Activated gamma-delta T cell treated with anti-CD3 and anti-CD28 coated beads, Interleukin-2, amount 50 U/mL, for 16 hours (primary cell): ENCODE measurements at regions not wholly inside any gene's neighbourhood (a gene's known extent, or its start where the extent isn't known, plus 50 kb on each side); places are given as distances from the start of the nearest gene placed in this dataset.
"Not testable (repeated sequence)": the region's sequence is repeated elsewhere in the genome, so short reads cannot be mapped to it uniquely, and the experiment has no call there.

Experiments used
- DNase-seq: peaks from one replicate; pipeline ENCODE4 v3.0.0-alpha.2; 2020; ENCODE audit warnings: low read depth

DNA sequence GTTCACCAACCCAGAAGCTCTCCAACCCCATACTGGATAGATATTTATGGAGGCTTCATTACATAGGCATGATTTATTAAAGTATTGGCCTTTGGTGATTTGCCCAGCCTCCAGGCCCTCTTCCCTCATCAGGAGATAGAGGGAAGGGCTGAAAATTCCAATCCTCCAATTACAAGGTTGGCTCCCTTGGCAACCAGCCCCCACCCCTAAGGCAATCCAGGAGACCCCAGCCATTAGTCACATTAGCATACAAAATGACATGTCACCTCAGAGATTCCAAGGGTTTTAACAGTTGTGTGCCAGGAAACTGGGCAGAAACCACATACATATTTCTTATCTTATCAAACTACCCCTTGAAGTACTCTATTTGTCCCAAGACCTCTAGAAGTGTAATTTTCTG is 210.0 kb downstream of the HINT1 start:
- DNase-seq: no peak

DNA sequence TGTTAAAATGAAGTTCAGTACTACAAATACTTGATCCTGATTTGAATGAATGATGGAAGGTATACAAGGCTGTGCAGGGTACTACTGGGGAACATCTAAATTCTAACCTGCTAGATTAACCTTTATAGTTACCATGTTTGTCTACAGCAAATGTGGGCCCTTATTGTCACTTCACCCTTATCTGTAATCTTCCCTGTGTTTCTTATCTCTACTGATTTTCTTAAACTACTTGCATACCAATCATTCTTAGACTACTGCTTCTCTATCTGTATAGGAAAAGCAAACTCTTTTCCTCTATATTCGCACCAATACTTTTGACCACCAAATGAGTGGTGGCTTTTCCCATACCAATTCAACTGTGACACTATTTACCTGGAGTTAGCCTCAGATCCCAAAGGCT is 210.7 kb downstream of the HINT1 start:
- DNase-seq: no peak

DNA sequence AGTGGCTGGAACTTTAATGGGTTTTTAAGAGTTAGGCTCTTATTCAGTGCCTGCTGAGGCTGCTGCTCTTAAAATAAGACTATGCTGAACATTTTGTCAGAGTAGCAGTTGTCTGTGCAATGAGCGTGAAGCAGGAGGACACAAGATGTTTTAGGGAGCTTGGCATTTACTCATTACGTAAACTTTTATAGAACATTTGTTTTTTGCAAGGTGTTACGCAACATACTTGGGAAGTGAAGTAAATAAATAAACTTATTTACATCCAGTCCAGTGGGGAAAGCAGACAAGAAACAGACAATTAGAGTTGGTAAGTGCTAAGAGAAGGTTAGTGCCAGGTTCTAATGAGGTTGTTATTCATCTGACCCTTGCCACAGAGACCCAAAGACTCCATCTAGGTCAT is 226.0 kb downstream of the HINT1 start:
- DNase-seq: no peak

DNA sequence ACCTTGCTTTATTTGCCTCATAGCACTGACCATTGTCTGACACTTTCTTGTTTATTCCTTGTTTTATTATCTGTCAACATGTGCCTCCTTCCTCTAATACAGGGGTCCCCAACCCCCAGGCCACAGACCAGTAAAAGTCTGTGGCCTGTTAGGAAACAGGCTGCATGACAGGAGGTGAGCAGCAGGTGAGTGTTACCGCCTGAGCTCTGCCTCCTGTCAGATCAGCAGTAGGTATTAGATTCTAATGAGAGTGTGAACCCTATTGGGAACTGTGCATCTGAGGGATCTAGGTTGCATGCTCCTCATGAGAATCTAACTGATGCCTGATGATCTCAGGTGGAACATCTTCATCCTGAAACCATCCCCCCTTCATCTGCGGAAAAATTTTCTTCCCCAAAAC is 228.0 kb downstream of the HINT1 start:
- no peak for DNase-seq

DNA sequence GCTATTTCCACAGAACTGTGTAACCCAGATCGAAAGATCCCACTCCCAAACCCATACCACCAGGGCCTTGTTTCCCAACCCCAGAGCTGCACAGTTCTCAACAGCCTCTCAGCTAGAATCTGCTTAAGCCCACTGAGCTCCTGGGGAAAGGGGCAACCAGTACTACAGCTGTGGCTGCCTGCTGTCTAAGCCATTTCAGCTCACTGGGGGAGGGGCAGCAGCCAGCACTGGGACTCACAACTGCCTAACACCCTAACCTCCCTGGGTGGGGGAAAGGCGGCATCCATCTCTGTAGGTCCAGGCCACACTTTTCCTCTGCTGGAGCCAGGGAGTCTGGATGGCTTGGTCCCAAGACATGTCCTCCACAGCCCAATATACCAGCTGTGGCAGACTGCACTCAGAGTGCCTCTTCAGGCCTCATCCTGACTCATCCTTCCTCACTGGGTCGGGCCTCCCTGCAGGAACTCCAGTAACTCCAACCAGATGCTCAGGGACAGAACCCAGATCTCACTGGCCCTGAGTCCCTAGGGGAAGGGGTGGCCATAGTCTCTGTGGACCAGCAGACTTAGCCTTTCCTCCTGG is 241.4 kb downstream of the HINT1 start:
- DNase-seq: no peak

DNA sequence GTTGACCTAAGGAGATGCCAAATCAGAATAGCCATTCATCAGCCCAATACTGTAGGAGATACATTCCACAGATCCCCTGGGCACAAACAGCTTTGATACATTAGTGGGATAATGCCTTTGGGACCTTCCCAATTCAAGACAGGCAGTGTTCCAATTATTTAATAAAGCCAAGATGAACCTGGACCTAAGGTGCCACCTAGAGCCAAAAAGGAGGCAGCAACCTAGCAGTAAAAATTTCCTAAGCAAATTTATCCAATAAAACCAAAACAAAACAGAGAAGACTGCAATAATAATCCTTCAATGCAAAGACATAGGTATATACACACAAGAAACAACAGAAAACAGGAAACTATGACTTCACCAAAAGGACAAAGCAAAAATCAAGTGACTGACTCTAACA is 253.0 kb downstream of the HINT1 start:
- DNase-seq: no peak

DNA sequence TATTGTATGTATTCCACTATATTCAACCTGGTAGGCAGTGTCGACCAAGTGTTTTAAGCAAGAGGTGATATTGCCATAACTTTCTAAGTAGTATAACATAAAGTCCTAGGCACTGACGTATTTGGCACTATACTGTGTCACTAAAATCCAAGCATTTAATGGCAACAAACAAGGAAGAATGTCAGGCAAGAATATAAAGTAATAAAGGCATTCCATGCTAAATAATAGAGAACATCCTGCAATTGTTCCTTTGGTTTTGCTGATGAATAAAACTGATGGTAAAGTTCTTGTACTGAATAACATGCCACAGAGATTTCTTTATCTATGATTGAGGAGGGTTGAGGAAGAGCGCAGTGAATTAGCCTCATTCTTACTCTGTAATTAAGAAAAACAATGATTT is 256.9 kb downstream of the HINT1 start:
- no peak for DNase-seq

DNA sequence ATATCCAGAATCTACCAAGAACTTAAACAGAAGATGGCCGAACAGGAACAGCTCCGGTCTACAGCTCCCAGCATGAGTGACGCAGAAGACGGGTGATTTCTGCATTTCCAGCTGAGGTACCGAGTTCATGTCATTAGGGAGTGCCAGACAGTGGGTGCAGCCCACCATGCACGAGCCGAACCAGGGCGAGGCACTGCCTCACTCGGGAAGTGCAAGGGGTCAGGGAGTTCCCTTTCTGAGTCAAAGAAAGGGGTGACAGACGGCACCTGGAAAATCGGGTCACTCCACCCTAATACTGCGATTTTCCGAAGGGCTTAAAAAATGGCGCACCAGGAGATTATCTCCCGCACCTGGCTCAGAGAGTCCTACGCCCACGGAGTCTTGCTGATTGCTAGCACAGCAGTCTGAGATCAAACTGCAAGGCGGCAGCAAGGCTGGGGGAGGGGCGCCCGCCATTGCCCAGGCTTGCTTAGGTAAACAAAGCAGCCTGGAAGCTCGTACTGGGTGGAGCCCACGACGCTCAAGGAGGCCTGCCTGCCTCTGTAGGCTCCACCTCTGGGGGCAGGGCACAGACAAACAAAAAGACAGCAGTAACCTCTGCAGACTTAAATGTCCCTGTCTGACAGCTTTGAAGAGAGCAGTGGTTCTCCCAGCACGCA is 267.4 kb downstream of the HINT1 start:
- not testable (repeated sequence) for DNase-seq

DNA sequence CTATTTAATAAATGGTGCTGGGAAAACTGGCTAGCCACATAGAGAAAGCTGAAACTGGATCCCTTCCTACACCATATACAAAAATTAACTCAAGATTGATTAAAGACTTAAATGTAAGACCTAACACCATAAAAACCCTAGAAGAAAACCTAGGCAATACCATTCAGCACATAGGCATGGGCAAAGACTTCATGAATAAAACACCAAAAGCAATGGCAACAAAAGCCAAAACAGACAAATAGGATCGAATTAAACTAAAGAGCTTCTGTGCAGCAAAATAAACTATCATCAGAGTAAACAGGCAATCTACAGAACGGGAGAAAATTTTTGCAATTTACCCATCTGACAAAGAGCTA is 267.9 kb downstream of the HINT1 start:
- DNase-seq: not testable (repeated sequence)

DNA sequence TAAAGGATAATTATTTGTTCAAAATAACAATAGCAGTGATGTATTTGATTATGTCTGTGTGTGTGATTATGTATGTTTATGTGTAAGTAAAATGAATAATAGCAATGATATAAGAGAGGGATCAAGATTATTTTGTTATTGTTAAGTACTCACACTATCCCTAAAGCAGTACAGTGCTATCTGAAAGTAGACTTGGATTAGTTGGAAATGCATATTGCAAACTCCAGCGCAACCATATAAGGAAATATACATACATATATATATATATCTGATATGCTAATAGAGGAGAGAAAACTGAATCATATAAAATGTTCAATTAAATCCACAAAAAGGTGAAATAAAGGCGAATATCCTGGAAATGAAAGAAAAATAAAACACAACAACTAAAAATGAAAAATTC is 268.4 kb downstream of the HINT1 start:
- DNase-seq: no peak

DNA sequence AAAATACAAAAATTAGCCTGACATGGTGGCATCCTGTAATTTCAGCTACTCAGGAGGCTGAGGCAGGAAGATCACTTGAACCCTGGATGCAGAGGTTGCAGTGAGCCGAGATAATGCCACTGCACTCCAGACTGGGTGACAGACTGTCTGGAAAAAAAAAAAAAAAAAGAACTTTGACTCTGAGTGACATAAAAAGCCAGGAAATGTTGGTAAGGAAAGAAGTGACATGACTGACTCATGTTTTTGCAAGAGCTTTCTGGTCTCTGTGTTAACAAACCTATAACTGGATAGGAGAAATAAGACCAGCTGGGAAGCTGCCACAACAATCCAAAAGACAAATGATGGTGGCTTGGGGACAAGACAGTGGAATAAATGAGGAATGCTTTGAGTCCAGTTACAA is 272.1 kb downstream of the HINT1 start:
- no peak for DNase-seq

DNA sequence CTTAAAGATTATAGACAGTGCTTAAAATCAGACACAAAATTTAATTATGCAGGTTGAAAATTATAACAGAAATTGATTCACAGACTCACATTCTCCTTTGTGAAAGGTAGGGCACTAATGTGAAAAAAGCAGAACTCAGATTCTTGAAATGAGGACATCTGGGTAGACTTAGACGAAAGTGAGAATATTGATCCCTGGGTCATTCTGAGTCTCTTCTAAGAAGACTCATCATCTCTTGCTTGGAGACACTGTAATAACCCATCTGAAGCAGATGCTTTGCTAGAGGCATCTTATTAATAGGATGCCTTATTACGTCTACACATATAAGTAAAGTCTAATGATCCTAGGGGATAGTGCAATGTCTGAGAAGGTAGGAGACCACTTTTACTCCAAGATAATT is 274.4 kb downstream of the HINT1 start:
- DNase-seq: no peak

DNA sequence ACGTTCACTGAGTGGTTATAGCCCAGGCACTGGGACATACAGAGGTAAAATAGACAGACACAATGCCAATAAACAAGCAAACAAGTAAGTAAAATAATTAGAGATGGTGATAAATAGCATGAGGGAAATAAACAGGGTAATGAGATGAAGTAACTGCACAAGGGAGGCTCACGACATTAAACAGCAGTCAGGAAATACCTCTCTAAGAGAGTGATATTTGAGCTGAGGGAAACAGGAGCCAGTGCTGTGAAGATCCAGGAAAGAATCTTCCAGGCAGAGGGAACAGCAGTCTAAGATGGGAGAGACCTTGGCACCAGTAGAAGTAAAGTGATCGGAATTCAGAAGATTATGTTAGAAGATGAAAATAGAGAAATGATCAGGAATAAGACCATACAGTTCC is 279.4 kb downstream of the HINT1 start:
- DNase-seq: no peak

DNA sequence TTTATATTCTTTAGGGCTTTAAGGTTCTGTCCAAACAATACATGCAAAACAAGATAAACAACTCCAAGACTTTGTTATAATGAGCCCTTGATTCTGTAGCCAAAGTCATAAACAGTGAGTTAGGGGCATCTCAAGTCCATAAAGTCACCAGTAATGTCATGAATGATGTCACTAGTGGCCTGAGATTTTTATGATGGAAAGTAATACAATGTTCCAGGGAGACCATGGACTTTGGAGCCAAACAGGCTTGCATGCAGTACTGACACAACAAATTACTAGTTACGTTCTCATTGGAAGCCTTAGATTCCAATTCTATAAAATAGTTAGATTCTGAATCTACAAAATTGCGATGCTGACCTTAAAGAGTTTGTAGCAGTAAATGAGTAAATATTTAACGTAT is 280.0 kb downstream of the HINT1 start:
- DNase-seq: no peak

DNA sequence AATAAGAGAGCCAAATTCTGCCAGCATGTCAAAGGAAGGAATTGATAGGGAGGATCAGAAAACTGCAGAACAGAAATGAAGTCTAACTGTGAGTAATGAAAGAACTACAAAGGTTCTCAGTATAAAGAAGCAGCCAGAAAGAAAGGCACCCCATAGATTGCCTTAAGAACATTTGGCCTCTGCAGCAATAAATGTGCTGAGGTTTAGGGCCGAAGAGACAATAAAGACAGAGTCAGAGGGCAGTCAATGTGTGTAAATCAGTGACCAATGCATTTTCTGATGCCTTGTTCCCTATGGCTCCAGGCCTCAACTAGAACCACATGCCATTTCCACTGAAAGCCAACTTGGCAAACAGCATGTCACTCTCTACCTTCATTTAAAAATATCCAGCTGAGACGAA is 281.0 kb downstream of the HINT1 start:
- DNase-seq: no peak

DNA sequence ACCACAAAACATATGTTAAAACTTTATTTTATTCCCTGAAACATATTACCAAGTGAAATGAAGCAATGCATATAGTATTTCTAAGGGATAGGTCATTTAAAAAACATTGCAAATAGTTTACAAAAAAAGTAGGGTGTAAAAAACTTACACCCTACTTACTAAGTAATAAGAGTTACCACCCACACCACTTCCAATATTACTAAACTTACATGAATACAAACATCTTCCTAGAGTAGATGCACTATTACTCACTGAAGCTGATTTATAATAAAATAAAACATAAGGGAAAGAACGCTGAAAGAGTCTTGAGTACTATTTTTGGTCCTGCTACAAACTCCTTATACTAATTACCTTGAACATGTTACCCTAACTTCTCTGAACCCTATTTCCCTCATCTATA is 289.4 kb downstream of the HINT1 start:
- no peak for DNase-seq

DNA sequence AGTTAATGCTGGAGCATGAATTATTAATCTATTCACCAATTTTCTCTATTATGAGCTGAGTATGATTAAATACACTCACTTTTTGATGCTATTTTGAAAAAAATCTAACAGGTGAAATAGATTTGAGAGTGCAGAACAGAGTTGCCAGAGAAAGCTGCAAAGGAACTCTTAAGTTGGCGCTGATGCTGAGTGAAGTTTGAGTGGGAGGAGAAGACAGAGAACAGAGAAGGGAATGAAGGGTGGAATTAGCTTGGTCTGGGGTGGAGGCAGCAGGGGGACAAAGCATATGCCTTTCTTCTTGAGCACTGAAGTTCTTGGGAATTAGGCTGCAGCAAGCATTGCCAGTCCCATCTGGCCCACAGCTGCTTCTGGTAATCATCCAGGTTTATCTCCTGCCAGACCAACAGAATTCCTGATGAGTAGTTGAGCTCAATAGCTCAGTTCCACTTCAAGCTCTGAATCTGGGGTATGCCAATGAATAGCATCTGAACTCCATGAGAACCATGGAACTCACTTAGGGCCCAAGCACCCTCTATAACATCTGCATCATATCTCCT is 290.1 kb downstream of the HINT1 start:
- DNase-seq: no peak

DNA sequence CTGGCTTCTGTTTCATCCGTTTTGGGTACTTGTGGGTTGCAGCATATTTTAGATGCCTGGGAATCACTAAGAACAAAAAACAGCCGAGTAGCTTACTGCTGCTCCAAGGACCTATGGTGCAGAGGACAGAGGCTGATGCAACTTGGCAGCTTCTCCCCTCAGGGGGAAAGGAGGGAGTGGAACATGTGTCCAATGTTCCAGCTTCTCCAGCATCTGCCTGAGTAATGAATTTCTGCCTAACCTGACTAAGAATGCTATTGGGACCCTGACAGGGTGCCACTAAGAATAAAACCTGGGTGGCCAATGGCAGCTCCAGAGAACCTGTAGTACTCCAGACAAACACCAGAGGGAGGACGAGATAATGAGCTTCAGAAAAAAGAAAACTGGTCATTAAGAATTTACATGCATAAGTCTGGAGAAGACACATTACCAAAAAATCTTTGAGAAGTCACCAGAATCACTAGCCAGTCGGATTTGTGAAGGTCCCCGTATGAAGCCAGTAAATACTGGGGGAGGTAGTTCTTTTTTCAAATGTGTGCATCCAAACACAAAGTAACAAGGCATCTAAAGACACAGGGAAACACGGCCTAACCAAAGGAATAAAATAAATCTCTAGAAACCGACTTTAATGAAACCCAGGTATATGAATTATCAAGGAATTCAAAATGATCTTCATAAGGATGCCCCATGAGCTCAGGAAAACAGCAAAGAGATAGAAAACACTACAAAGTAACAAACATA is 293.5 kb downstream of the HINT1 start:
- no peak for DNase-seq

DNA sequence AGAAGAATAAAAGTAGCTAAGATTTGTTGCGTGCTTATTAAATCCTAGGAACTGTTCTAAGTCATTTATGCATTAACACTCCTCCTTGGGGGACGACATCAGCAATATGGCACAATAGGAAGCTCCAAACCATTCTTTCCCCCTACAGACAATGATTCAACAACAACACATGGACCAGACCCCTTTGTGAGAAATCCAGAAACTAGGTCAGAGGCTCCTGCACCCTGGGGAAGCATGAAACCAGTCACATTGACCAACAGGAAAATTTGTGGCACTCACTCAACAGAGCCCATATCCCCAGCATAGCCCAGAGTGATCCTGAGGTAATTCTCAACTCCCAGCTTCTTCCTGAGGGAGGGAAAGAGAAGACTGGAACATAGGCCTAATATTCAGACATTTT is 294.4 kb downstream of the HINT1 start:
- no peak for DNase-seq

DNA sequence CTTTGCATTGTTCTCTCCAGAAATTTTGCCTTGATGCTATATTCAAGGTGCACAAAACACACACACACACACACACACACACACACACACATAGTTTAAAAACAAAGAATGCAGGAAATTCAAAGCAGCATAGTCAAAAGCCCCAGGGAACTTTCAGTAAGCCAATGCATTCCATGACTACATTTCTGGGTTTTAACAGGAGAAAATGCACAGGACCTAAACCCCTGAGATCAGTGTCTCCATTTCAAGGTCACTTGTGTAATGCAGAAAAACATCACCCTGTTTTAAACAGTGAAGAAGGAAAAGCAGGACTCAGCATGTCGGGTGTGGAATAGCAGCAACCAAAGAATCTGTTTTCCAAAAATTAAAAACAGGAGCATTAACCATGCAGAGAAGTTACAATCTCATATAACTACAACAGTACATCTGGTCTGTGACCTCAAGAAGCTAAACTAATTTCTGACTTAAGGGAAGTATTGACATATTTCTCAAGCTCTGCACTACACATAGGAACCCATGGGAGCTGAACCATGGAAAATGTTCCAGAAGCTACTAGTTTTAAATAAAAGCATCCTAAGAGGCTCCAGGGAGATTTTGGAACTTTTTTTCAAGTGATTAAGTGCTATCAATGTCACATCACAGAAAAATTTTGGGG is 296.7 kb downstream of the HINT1 start:
- no peak for DNase-seq

DNA sequence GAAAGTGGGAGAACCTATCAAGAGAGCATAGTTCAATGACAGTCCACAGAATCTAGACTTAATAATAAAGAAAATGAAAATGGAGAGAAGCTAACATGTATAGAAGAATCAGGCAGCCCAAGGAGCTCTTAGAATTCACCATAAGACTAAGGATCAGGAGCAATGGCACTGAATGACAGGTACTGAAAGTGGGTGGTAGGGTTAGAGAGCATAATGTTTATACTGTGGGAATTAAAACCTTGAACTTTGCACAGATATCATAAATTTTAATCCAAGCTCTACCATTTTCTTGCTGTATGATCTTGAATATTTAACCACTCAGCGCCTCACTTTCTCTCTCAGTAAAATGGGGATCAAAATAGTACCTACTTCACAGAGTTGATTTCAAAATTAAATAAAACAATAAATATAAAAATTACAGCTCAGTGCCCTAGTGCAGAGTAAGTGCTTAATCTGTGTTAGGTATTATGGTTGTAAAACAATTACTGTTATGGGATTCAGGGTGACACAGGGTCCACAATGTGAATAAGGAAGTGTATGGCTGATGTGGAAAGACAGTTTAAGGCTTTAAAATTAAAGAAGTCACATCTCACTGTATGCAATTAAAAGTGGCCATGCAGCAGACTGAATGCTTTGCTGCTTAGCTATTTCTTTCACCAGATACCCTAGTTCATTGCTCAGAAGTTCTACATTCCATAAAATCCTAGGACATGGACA is 319.8 kb downstream of the HINT1 start:
- DNase-seq: no peak
